Left lung (tissue), 4 donors: ENCODE measurements at regions not wholly inside any gene's neighbourhood (a gene's known extent, or its start where the extent isn't known, plus 50 kb on each side); places are given as distances from the start of the nearest gene placed in this dataset.

Experiments used
- ATAC-seq: fragments of 200-7000 bp; cut with Tn5 transposase; one replicate; pipeline ENCODE4 v1.9.1; 2020; ENCODE audit warnings: moderate library complexity
- DNase-seq, 4 donors: peaks; one replicate each; pipeline ENCODE4 v3.0.0-alpha.2; 2013 to 2020
- H3K27ac ChIP-seq, 2 donors: fragments of 200-600 bp; sonication (generic) in 1 of 2; one replicate each; pipeline versions ENCODE4 v1.5.0 to v1.8.0; 2020 to 2021
- H3K27me3 ChIP-seq, 2 donors: fragments of 200-600 bp; sonication (generic) in 1 of 2; one replicate each; pipeline versions ENCODE4 v1.5.0 to v1.8.0; 2020 to 2021
- H3K36me3 ChIP-seq, 2 donors: fragments of 200-600 bp; sonication (generic) in 1 of 2; one replicate each; pipeline versions ENCODE4 v1.5.0 to v1.8.0; 2020 to 2021
- H3K4me1 ChIP-seq, 2 donors: fragments of 200-600 bp; one replicate each; pipeline ENCODE4 v1.8.0; 2021
- H3K4me3 ChIP-seq, 2 donors: fragments of 200-600 bp; sonication (generic) in 1 of 2; one replicate each; pipeline versions ENCODE4 v1.5.0 to v1.8.0; 2020 to 2021; ENCODE audit warnings: mild to moderate bottlenecking in 1 of 2
- H3K9me3 ChIP-seq, 2 donors: fragments of 200-600 bp; sonication (generic) in 1 of 2; one replicate each; pipeline versions ENCODE4 v1.5.0 to v1.8.0; 2020 to 2021
- CTCF ChIP-seq, 2 donors: fragments of 200-600 bp; sonication (generic) in 1 of 2; IDR thresholded peaks; one replicate each; pipeline versions ENCODE4 v1.5.0 to v1.8.0; 2021; ENCODE audit warnings: antibody characterized with exemption in 2 of 2
- intact Hi-C, 2 donors: fragments of 100-400 bp; cut with DNase I; formaldehyde crosslinking; loops; one replicate each; pipeline versions ENCODE4 v1.11.2 to v1.14.2; 2022
- donor health status: DM: no; HTN: yes; CAD: no.
- donor health status: DM: no; HTN: no; CAD: no.

- intact Hi-C loops: no loop called here
- Histone ChIP-seq H3K27ac (no peak overlapping the region), H3K9me3 (no peaks in the 10 kb centered on the region), H3K27me3 (no peaks in the 10 kb centered on the region), H3K4me3 (no peak overlapping the region), H3K36me3 (no peaks in the 10 kb centered on the region), H3K4me1 (no peaks in the 10 kb centered on the region)
- ATAC-seq (no peak), DNase-seq (no peak)
- TF ChIP-seq CTCF (IDR thresholded peaks at IDR 0.05): no peak
Observed at GRCh38 chr4:127174201-127174600, 458.6 kb upstream of the INTU start.

DNA sequence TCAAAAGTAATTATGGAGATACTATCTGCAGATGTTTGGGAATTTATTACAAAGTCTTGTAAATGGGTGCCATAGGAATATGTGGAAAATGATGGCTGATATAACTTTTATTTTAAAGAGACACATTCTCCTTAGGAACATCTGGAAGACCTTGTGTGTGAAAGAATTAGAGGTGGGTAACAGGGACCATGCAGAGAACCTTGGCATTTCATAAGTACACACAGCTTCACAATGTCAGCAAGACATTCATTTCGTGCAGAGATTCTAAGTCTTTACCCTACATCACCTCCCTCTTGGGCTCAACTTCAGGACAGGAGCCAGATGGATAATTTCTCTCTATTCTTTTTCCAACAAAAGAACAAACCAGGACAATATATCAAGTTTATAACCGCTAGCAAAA is 458.1 kb upstream of the INTU start:
- no peak overlapping the region for H3K4me3 ChIP-seq
- DNase-seq (no peak), ATAC-seq (no peak)
- no peaks in the 10 kb centered on the region for H3K27me3 ChIP-seq
- no peaks in the 10 kb centered on the region for H3K4me1 ChIP-seq
- intact Hi-C loops: no loop called here
- no peak overlapping the region for H3K27ac ChIP-seq
- TF ChIP-seq CTCF (IDR thresholded peaks at IDR 0.05): no peak
- H3K36me3 ChIP-seq: no peaks in the 10 kb centered on the region
- H3K9me3 ChIP-seq: no peaks in the 10 kb centered on the region

DNA sequence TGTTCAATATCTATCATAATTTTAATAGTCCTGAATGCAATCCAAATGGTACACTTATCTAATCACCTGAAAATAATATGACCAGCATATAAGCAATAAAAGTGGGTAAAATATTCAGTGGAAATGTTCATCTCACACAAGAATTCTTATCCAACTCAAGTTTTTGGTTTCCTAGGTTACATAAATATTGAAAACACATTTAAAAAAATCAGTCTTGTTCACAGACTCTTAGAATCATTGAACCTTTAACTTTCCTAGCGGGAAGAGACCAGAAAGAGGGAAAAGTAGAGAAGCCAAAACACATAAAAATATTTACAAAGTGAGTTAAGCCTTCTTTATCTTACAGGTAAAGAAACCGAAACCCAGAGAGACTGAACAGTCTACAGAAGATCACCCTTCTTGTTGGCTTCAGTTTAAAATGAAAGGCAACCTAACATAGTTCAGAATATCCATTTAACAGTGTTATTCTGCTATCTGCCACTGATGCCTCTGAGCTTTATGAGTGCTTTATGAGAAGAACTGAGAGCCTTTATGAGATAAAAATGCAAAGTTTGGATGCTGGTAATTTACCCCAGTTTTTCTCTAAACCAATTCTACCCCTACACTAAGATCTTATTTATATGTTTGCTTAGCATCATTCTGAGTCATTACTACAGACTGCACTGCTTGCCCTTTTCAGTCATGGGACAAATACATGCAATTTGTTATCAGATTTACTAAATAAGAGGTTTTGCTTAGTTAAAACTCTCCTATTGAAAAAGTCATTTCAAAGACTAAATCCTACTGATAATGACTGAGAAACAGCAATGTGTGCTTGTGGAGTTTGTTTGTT is 453.3 kb upstream of the INTU start:
- Histone ChIP-seq H3K4me3 (no peak overlapping the region), H3K9me3 (peaks cover 0 to 3% of the 10 kb centered on the region in 2 donors), H3K36me3 (no peaks in the 10 kb centered on the region), H3K27me3 (no peaks in the 10 kb centered on the region), H3K4me1 (no peaks in the 10 kb centered on the region), H3K27ac (no peak overlapping the region)
- DNase-seq (no peak), ATAC-seq (no peak)
- TF ChIP-seq CTCF (IDR thresholded peaks at IDR 0.05): no peak
- intact Hi-C loops: no loop called here

- DNase-seq (no peak), ATAC-seq (no peak)
- peaks cover 0 to 8% of the 10 kb centered on the region in 2 donors for H3K9me3 ChIP-seq
- intact Hi-C loops: no loop called here
- TF ChIP-seq CTCF (IDR thresholded peaks at IDR 0.05): no peak
- H3K4me3 ChIP-seq: no peak overlapping the region
- no peak overlapping the region for H3K27ac ChIP-seq
- no peaks in the 10 kb centered on the region for H3K27me3 ChIP-seq
- H3K36me3 ChIP-seq: no peaks in the 10 kb centered on the region
- no peaks in the 10 kb centered on the region for H3K4me1 ChIP-seq
Observed at GRCh38 chr4:127181001-127181400, 451.8 kb upstream of the INTU start.

DNA sequence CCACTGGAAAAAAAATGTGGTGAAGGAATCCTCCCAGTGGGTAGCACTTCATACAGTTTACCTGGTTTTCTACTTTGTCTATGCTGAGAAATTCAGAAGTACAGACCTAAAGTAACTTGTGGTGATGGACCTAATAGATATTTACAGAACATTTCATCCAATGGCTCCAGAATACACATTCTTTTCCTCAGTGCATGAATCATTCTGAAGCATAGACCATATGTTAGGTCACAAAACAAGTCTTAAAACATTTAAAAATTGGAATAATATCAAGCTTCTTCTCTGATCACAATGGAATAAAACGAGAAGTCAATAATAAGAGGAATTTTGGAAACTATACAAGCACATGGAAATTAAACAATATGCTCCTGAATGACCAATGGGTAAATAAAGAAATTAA is 450.1 kb upstream of the INTU start:
- ATAC-seq (no peak), DNase-seq (no peak)
- no peaks in the 10 kb centered on the region for H3K27me3 ChIP-seq
- intact Hi-C loops: no loop called here
- H3K4me1 ChIP-seq: no peaks in the 10 kb centered on the region
- H3K4me3 ChIP-seq: no peak overlapping the region
- H3K27ac ChIP-seq: no peak overlapping the region
- H3K9me3 ChIP-seq: peaks cover 0 to 19% of the 10 kb centered on the region in 2 donors
- TF ChIP-seq CTCF (IDR thresholded peaks at IDR 0.05): no peak
- no peaks in the 10 kb centered on the region for H3K36me3 ChIP-seq
